ENCODE measurements at regions not wholly inside any gene's neighbourhood (a gene's known extent, or its start where the extent isn't known, plus 50 kb on each side); places are given as distances from the start of the nearest gene placed in this dataset.

- Mint-ChIP-seq H3K27ac (no peak overlapping the region), H3K9me3 (no peaks in the 10 kb centered on the region), H3K4me1 (ENCODE audit: low read depth in 2 of 2) (peaks cover 2 to 5% of the 10 kb centered on the region in 2 donors), H3K27me3 (no peaks in the 10 kb centered on the region), H3K36me3 (no peaks in the 10 kb centered on the region), H3K4me3 (no peak overlapping the region)
- no peak for ATAC-seq
- no peak for DNase-seq (ENCODE audit: low spot score)
Measured at GRCh38 chr5:155884041-155884440, 442.9 kb upstream of the SGCD start.

- Mint-ChIP-seq H3K4me3 (no peak overlapping the region), H3K27me3 (no peaks in the 10 kb centered on the region), H3K36me3 (no peaks in the 10 kb centered on the region), H3K9me3 (no peaks in the 10 kb centered on the region), H3K27ac (no peak overlapping the region), H3K4me1 (ENCODE audit: low read depth in 2 of 2) (peaks cover 2 to 5% of the 10 kb centered on the region in 2 donors)
- DNase-seq (ENCODE audit: low spot score) (no peak), ATAC-seq (no peak)
Measured at GRCh38 chr5:155885199-155885598, 441.8 kb upstream of the SGCD start.

- no peak for DNase-seq (ENCODE audit: low spot score)
- no peak overlapping the region for H3K4me3 Mint-ChIP-seq
- H3K4me1 Mint-ChIP-seq (ENCODE audit: low read depth in 2 of 2), result peaks cover 2 to 5% of the 10 kb centered on the region in 2 donors
- H3K36me3 Mint-ChIP-seq, result no peaks in the 10 kb centered on the region
- no peak overlapping the region for H3K27ac Mint-ChIP-seq
- H3K27me3 Mint-ChIP-seq, result peaks cover 0 to 2% of the 10 kb centered on the region in 2 donors
- H3K9me3 Mint-ChIP-seq, result no peaks in the 10 kb centered on the region
- no peak for ATAC-seq
Measured at GRCh38 chr5:155886311-155887031, 440.5 kb upstream of the SGCD start.

GRCh38 chr5:155895484-155895883 lies 431.5 kb upstream of the SGCD start:
- no peaks in the 10 kb centered on the region for H3K4me1 Mint-ChIP-seq (ENCODE audit: low read depth in 2 of 2)
- H3K27ac Mint-ChIP-seq, result no peak overlapping the region
- no peak for DNase-seq (ENCODE audit: low spot score)
- ATAC-seq, result no peak
- H3K9me3 Mint-ChIP-seq, result peaks cover 3% of the 10 kb centered on the region
- H3K27me3 Mint-ChIP-seq, result peaks cover 0 to 2% of the 10 kb centered on the region in 2 donors
- no peaks in the 10 kb centered on the region for H3K36me3 Mint-ChIP-seq
- no peak overlapping the region for H3K4me3 Mint-ChIP-seq

- Mint-ChIP-seq H3K36me3 (no peaks in the 10 kb centered on the region), H3K27ac (no peak overlapping the region), H3K27me3 (peaks cover 0 to 2% of the 10 kb centered on the region in 2 donors), H3K9me3 (peaks cover under 1% of the 10 kb centered on the region), H3K4me1 (ENCODE audit: low read depth in 2 of 2) (no peaks in the 10 kb centered on the region), H3K4me3 (no peak overlapping the region)
- no peak for ATAC-seq
- DNase-seq (ENCODE audit: low spot score), result no peak
Measured at GRCh38 chr5:155897761-155898160, 429.2 kb upstream of the SGCD start.

- DNase-seq (ENCODE audit: low spot score), result no peak
- no peak for ATAC-seq
- H3K36me3 Mint-ChIP-seq, result no peaks in the 10 kb centered on the region
Measured at GRCh38 chr5:155898284-155898683, 428.7 kb upstream of the SGCD start.

GRCh38 chr5:155903791-155904190 lies 423.2 kb upstream of the SGCD start:
- Mint-ChIP-seq H3K27ac (no peak overlapping the region), H3K4me3 (no peak overlapping the region), H3K36me3 (no peaks in the 10 kb centered on the region), H3K27me3 (peaks cover 0 to 1% of the 10 kb centered on the region in 2 donors), H3K9me3 (no peaks in the 10 kb centered on the region), H3K4me1 (ENCODE audit: low read depth in 2 of 2) (no peaks in the 10 kb centered on the region)
- ATAC-seq, result no peak
- no peak for DNase-seq (ENCODE audit: low spot score)

More at GRCh38 chr5:155898284-155898683, 428.7 kb upstream of the SGCD start:
- H3K4me1 Mint-ChIP-seq (ENCODE audit: low read depth in 2 of 2), result no peaks in the 10 kb centered on the region
- H3K27me3 Mint-ChIP-seq, result peaks cover 0 to 2% of the 10 kb centered on the region in 2 donors
- H3K4me3 Mint-ChIP-seq, result no peak overlapping the region
- H3K27ac Mint-ChIP-seq, result no peak overlapping the region
- H3K9me3 Mint-ChIP-seq, result no peaks in the 10 kb centered on the region

- H3K27ac Mint-ChIP-seq, result no peak overlapping the region
Measured at GRCh38 chr5:155905364-155905763, 421.6 kb upstream of the SGCD start.

GRCh38 chr5:155906046-155906445 lies 420.9 kb upstream of the SGCD start:
- no peak for DNase-seq (ENCODE audit: low spot score)
- Mint-ChIP-seq H3K9me3 (no peaks in the 10 kb centered on the region), H3K4me3 (no peak overlapping the region), H3K36me3 (no peaks in the 10 kb centered on the region), H3K27ac (no peak overlapping the region), H3K27me3 (no peaks in the 10 kb centered on the region), H3K4me1 (ENCODE audit: low read depth in 2 of 2) (no peaks in the 10 kb centered on the region)
- ATAC-seq, result no peak

More at GRCh38 chr5:155905364-155905763, 421.6 kb upstream of the SGCD start:
- H3K36me3 Mint-ChIP-seq, result no peaks in the 10 kb centered on the region
- no peaks in the 10 kb centered on the region for H3K27me3 Mint-ChIP-seq
- H3K9me3 Mint-ChIP-seq, result no peaks in the 10 kb centered on the region
- H3K4me1 Mint-ChIP-seq (ENCODE audit: low read depth in 2 of 2), result no peaks in the 10 kb centered on the region
- ATAC-seq, result no peak
- DNase-seq (ENCODE audit: low spot score), result no peak
- H3K4me3 Mint-ChIP-seq, result no peak overlapping the region

- Mint-ChIP-seq H3K27ac (no peak overlapping the region), H3K9me3 (no peaks in the 10 kb centered on the region), H3K27me3 (peaks cover 4 to 17% of the 10 kb centered on the region in 2 donors), H3K4me3 (no peak overlapping the region), H3K4me1 (ENCODE audit: low read depth in 2 of 2) (no peaks in the 10 kb centered on the region), H3K36me3 (no peaks in the 10 kb centered on the region)
- ATAC-seq, result no peak
- no peak for DNase-seq (ENCODE audit: low spot score)
Measured at GRCh38 chr5:155908543-155908942, 418.4 kb upstream of the SGCD start.

- Mint-ChIP-seq H3K4me3 (no peak overlapping the region), H3K9me3 (no peaks in the 10 kb centered on the region), H3K4me1 (ENCODE audit: low read depth in 2 of 2) (no peaks in the 10 kb centered on the region)
Measured at GRCh38 chr5:155912291-155912690, 414.7 kb upstream of the SGCD start.

GRCh38 chr5:155914766-155915165 lies 412.2 kb upstream of the SGCD start:
- no peak overlapping the region for H3K4me3 Mint-ChIP-seq
- no peaks in the 10 kb centered on the region for H3K4me1 Mint-ChIP-seq (ENCODE audit: low read depth in 2 of 2)
- ATAC-seq (no peak), DNase-seq (ENCODE audit: low spot score) (no peak)
- no peaks in the 10 kb centered on the region for H3K36me3 Mint-ChIP-seq
- H3K27me3 Mint-ChIP-seq, result peaks cover 4 to 17% of the 10 kb centered on the region in 2 donors
- no peak overlapping the region for H3K27ac Mint-ChIP-seq
- no peaks in the 10 kb centered on the region for H3K9me3 Mint-ChIP-seq

More at GRCh38 chr5:155912291-155912690, 414.7 kb upstream of the SGCD start:
- no peaks in the 10 kb centered on the region for H3K36me3 Mint-ChIP-seq
- no peak for DNase-seq (ENCODE audit: low spot score)
- no peak overlapping the region for H3K27ac Mint-ChIP-seq
- peaks cover 4 to 17% of the 10 kb centered on the region in 2 donors for H3K27me3 Mint-ChIP-seq
- no peak for ATAC-seq

GRCh38 chr5:155915601-155916000 lies 411.4 kb upstream of the SGCD start:
- H3K9me3 Mint-ChIP-seq, result no peaks in the 10 kb centered on the region
- no peak for ATAC-seq
- no peak overlapping the region for H3K4me3 Mint-ChIP-seq

GRCh38 chr5:155919126-155919525 lies 407.8 kb upstream of the SGCD start:
- H3K27me3 Mint-ChIP-seq, result peaks cover 4 to 18% of the 10 kb centered on the region in 2 donors
- H3K4me1 Mint-ChIP-seq (ENCODE audit: low read depth in 2 of 2), result no peaks in the 10 kb centered on the region
- H3K9me3 Mint-ChIP-seq, result no peaks in the 10 kb centered on the region
- no peak overlapping the region for H3K27ac Mint-ChIP-seq
- DNase-seq (ENCODE audit: low spot score) (no peak), ATAC-seq (no peak)
- no peak overlapping the region for H3K4me3 Mint-ChIP-seq
- H3K36me3 Mint-ChIP-seq, result no peaks in the 10 kb centered on the region

More at GRCh38 chr5:155915601-155916000, 411.4 kb upstream of the SGCD start:
- Mint-ChIP-seq H3K4me1 (ENCODE audit: low read depth in 2 of 2) (no peaks in the 10 kb centered on the region), H3K27ac (no peak overlapping the region), H3K27me3 (peaks cover 8 to 25% of the 10 kb centered on the region in 2 donors), H3K36me3 (no peaks in the 10 kb centered on the region)
- DNase-seq (ENCODE audit: low spot score), result no peak

- H3K9me3 Mint-ChIP-seq, result no peaks in the 10 kb centered on the region
- DNase-seq (ENCODE audit: low spot score) (no peak), ATAC-seq (no peak)
- H3K27ac Mint-ChIP-seq, result no peak overlapping the region
- H3K36me3 Mint-ChIP-seq, result no peaks in the 10 kb centered on the region
- H3K4me1 Mint-ChIP-seq (ENCODE audit: low read depth in 2 of 2), result no peaks in the 10 kb centered on the region
- H3K4me3 Mint-ChIP-seq, result no peak overlapping the region
- peaks cover 4 to 18% of the 10 kb centered on the region in 2 donors for H3K27me3 Mint-ChIP-seq
Measured at GRCh38 chr5:155919725-155920124, 407.2 kb upstream of the SGCD start.

Measured in natural killer cell treated with Interleukin-12 subunit alpha and Interleukin-12 subunit beta and Interleukin-15 and Interleukin-18, amount 100 ng/mL, for 72 hours (primary cell).